ENCODE measurements at regions not wholly inside any gene's neighbourhood (a gene's known extent, or its start where the extent isn't known, plus 50 kb on each side); places are given as distances from the start of the nearest gene placed in this dataset.

DNA sequence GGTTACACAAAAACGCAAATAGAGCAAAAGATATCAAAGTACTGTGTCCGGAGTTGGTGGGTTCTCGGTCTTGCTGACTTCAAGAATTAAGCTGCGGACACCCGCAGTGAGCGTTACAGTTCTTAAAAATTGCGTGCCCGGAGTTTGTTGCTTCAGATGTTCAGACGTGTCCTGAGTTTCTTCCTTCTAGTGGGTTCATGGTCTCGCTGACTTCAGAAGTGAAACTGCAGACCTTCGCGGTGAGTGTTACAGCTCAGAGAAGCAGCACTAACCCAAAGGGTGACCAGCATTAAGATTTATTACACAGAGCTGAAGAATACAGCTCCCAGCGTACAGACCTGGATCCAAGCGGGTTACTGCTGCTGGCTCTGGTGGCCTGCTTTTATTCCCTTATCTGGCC lies 125.7 kb upstream of the TWIST2 start:
- TF ChIP-seq, protein P1, sequence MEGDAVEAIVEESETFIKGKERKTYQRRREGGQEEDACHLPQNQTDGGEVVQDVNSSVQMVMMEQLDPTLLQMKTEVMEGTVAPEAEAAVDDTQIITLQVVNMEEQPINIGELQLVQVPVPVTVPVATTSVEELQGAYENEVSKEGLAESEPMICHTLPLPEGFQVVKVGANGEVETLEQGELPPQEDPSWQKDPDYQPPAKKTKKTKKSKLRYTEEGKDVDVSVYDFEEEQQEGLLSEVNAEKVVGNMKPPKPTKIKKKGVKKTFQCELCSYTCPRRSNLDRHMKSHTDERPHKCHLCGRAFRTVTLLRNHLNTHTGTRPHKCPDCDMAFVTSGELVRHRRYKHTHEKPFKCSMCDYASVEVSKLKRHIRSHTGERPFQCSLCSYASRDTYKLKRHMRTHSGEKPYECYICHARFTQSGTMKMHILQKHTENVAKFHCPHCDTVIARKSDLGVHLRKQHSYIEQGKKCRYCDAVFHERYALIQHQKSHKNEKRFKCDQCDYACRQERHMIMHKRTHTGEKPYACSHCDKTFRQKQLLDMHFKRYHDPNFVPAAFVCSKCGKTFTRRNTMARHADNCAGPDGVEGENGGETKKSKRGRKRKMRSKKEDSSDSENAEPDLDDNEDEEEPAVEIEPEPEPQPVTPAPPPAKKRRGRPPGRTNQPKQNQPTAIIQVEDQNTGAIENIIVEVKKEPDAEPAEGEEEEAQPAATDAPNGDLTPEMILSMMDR (IDR thresholded peaks at IDR 0.05; ENCODE audit: low read depth, low read length): no peak
- TF ChIP-seq EZH2phosphoT487 (IDR thresholded peaks at IDR 0.05; ENCODE audit: low read depth): no peak
